Epithelial cell of proximal tubule (primary cell): ENCODE measurements at regions not wholly inside any gene's neighbourhood (a gene's known extent, or its start where the extent isn't known, plus 50 kb on each side); places are given as distances from the start of the nearest gene placed in this dataset.

ENCODE experiments used
- DNase-seq: peaks from one replicate; pipeline ENCODE4 v3.0.0-alpha.2; 2011; ENCODE audit warnings: low read depth
- H3K4me3 ChIP-seq: 2 replicates; pipeline ENCODE4 v1.5.1; 2011; ENCODE audit warnings: low read depth, mild to moderate bottlenecking, low read length
- CTCF ChIP-seq: conservative IDR thresholded peaks from 2 replicates; pipeline ENCODE4 v1.5.1; 2012; ENCODE audit warnings: low read depth, mild to moderate bottlenecking, low read length

DNA sequence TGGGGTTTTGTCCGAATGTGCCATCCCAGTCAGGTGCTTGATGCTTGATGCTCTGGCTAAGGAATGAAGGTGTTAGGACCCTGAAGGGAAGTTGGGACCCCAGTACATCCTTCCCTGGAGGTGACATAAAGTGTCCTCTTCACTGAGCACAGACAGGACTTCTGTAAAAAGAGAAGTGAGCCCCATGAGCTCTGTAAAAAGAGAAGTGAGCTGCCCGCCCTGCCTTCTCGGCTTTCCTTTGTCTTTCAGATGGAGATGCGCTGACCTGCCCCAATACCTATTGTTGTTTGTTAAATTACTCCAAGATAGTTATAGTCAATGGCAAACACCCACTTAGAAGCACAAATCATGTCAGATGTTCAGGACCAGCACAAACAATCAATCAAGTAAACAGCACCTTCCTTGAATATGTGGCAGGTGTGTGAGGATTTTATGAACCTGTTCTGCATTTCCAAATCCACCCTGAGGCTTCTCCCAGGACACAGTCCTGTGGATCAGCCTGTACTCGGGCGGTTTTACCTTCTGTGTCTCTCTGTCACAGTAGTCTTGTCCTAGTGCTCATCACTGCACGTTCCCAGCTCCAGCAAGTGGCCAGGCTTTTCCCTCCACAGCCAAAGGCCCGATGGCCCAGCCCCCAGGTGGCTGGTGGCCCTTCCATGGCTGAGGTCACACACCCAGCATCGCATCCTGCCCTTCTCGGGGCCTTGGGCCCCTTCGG is 191.4 kb downstream of the MTRR start:
- no peak overlapping the region for H3K4me3 ChIP-seq
- DNase-seq = no peak
- no peak for TF ChIP-seq CTCF

DNA sequence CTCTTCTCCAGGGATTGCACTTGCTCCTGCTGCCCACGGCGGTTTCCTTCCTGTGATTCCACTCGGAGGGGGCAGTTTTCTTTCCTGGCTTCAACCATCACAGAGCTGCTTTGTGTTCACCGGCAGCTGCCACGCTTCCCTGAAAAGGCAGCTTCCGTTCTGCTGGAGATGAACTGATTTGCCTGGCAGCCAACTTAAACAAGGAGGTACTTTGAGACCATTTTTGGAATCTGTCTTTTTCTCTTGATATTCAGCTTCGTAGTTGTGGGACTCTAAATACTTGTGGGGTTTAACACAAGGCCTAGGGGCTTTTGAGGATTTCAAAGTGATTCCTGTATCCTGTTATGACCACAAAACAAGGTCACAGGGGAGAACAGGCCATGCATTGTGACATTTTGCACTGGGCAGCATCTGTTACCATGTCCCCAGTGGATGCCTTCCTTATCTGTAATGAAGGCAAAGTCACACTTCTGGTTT is 192.0 kb downstream of the MTRR start:
- no peak for TF ChIP-seq CTCF
- no peak overlapping the region for H3K4me3 ChIP-seq
- DNase-seq = no peak

DNA sequence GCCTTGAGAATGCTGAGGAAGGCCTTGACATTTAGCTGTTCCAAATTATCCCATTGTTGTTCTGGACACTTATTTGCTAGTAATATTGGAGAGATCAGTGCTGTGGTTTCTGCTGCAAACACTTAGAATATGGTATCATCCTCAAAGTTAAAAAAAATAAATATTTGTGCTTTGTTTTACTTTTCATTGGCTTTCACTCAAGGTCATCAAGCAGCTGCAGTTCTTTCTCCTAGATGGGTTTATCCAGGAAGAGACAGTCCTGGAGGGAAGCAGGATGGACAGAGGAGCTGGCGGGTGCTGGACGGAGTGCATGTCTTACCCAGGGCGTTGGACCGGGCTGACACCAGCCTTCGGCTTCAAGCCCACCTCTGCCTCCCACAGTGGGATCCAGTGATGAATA is 193.6 kb downstream of the MTRR start:
- TF ChIP-seq CTCF = no peak

DNA sequence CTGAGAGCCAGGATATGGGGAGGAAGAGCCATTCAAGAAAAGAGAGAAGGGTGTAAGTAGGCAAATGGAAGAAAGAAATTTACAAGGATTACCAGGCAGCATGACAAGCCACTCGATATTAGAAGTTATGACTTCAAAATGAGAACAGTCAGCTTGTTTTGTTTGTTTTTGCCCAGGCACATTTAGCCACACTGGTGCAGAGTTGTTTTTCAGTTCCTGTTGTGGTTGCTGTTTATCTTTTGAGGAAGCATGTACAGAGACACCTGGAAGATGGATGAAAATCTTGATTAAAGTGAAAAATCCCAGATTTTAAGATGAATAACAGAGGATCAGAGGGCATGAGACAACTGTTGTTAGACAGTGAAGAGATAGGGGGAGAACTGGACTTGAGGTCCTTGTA is 199.1 kb downstream of the MTRR start:
- no peak for TF ChIP-seq CTCF
- no peak for DNase-seq
- H3K4me3 ChIP-seq = no peak overlapping the region

More for the DNA sequence above, 193.6 kb downstream of the MTRR start:
- no peak overlapping the region for H3K4me3 ChIP-seq
- no peak for DNase-seq

DNA sequence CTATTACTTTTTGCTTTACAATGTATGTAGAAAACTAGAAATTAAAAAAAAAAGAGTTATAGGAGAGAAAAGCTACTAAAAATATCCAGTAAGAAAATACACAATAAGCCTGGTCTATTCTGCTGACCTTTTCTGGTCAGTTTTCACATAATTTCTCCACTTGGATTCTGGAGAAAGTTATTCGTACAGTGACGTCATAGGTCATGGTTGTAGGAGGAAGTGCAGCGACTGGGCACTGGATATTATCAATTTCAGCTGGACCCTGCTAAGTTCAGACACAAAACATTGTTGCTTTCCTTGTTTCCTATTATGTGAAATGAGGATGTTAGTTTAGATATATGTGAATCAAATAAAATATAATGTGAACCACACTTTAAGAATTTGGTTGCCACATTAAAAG is 201.2 kb downstream of the MTRR start:
- no peak for TF ChIP-seq CTCF
- DNase-seq = no peak
- H3K4me3 ChIP-seq = no peak overlapping the region

DNA sequence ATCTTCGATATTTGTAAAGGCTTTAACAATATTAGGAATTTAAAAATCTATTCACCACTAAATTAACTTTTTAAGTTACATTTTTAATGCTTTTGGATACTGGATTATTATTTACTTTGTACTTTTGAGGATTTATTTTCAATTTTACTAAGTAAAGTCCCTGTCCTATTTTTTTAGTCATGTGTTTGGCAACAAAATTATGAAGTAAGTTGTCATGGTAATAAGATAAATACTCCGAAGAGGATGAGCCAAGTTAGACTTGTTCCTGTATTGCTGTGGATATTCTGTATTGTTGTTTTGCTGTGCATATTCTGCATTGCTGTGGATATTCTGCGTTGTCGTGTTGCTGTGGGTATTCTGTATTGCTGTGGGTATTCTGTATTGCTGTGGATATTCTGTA is 210.1 kb downstream of the MTRR start:
- no peak for TF ChIP-seq CTCF
- no peak for DNase-seq
- H3K4me3 ChIP-seq = no peak overlapping the region

DNA sequence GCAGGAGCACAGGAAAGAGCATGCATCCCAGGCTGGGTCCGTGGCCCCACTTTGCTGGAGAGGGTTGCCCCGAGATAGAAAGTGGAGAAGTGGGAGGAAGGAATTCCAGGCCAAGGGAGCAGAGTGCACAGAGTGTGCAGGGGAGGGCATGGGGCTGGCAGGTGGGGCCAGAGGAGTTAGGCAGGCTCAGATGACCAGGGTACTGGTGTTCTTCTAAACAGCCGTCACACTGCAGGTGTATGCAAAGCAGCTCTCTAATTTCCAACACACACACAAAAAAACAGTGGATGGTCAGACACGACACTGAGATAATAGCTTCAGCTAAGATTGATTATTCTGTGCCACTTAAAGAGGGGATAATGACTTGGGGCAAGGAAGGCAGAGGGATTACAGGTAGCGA is 212.2 kb downstream of the MTRR start:
- DNase-seq = no peak
- no peak for TF ChIP-seq CTCF
- no peak overlapping the region for H3K4me3 ChIP-seq
